Hepatic stellate cell (primary cell): ENCODE measurements at regions not wholly inside any gene's neighbourhood (a gene's known extent, or its start where the extent isn't known, plus 50 kb on each side); places are given as distances from the start of the nearest gene placed in this dataset.

Experiments used
- DNase-seq: peaks from one replicate; pipeline ENCODE4 v3.0.0; 2011; ENCODE audit warnings: low spot score

DNA sequence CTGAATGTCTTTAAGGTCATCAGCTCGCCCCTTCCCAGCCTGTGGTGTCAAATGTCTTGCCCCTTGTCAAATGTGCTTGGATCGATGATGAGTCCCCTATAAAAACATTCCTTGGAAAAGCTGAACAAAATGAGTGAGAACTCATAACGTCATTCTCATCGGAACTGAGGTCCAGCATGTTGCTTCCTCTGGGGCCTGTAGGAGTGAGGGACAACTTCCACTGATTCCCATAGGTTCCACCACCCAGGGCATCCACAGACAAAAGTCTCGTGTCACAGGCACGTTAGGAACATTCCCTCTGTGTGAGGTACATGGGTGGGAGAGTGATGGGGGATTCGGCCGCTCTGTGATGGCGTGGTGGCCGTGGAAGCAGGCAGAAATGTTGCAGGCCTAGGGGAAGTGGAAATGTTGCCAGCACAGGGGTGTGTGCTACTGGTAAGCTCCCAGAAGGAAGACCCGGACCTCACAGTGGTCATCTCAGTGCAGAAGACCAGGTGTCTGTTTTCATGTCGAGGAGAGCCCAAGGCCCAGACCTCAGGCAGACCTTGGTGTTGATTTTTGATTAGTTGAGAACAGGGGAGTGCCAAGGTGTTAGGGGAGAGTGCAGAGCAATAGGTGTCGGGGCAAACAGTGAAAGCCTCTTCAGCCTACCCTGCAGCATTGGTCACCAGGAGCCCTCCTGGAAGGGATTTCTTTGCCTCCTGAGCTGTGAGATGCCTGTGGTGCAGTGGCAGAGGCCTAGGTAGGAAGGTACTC, 96.8 kb downstream of the SNRPN start:
- DNase-seq, result no peak

DNA sequence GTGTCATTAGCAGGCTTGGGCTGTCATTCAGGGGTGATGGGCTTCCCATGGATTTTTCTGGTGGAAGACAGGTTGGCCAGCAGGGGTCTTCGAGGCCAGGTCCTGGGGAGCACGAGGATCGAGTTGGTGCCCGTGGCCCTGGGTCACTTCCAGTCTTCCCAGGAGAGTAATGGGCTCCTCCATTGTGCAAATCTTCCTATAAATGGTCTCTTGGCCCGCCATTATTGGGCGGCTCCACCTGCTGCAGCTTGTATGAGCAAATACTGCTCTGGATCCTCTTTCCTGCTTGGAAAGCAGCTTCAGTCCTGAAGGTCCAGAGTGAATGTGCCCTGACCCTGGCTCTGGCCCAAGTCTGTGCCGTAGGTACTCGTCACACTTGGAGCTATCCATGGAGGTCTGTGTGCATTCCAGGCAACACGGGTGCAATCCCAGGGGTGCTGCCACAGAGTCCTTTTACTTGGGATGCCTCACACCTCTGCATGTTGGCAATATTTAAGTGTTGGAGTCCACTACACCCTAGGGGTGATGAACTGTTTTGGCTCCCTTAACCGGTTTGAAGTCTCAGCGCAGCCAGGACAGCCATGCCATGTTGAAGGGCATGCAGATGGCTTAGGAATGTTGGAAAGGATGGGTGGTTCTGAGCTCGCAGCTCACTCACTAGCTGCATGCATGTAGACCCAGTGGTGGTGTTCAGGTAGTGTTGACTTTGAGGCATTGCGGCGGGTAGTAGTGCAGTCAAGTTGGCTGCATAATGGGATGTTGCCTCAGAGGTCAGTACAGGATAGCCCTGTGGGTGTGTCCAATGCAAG, 97.6 kb downstream of the SNRPN start:
- DNase-seq, result no peak

DNA sequence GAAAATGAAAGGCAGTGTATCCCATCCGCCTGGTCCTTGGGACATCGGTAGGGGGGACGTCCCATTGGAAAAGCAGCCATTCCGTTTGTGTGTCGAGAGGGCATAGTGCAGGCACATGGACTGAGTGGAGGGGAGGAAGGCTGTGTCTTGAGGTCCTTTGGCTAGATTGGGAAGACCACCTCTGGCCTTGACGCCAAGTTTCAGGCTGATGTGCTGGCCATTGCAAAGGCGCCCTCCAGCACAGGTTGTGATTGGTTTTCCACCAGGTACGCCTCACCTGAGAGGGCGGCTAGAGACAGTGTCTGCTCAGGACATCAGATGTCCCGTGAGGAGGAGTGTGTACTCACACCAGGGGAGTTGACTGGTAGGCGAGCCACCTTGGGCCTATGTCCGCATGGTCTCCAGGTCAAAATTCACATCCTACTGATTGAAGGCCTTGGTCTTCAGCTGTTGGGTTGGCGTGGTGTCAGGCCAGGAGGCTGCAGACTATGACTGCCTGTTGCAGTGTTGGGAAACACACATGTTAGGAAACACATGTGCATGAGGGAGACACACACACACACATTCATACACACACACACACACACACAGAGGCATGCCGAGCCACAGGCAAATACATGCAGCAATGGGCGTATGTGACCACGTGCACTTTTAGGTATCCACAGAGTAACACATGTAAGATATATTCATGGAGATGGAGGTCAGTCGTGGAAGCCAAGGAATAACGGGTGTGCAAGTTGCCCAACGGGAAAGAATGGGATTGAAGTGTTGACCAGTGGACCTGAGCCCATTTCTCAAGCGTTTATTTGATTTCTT, 98.4 kb downstream of the SNRPN start:
- peak; percentile 0 for DNase-seq

DNA sequence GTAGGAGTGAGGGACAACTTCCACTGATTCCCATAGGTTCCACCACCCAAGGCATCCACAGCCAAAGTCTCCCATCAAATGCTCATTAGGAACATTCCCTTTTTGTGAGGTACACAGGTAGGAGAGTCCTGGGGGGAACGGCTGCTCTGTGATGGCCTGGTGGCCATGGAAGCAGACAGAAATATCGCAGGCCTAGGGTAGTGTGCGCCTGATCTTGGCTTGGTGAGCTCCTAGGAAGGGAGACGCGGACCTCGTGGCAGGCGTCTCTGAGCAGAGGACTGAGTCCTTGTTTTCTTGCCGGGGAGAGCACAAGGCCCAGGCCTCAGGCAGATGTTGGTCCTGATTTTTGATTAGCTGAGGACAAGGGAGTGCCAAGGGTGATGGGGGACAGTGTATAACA, 99.5 kb downstream of the SNRPN start:
- DNase-seq, result no peak

DNA sequence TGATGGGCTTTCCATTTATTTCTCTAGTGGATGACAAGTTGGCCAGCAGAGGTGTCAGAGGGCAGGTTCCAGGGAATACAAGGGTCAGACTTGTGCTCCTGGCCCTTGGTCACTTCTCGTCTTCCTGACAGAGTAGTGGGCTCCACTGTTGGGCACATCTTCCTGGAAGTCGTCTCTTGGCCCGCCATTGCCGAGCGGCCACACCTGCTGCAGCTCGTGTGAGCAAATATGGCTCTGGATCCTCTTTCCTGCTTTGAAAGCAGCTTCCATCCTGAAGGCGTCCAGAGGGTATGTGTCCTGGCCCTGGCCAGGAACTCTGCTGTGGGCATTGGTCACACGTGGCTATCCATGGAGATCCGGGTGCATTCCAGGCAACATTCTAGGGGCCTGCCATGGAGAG, 100.2 kb downstream of the SNRPN start:
- DNase-seq, result no peak

DNA sequence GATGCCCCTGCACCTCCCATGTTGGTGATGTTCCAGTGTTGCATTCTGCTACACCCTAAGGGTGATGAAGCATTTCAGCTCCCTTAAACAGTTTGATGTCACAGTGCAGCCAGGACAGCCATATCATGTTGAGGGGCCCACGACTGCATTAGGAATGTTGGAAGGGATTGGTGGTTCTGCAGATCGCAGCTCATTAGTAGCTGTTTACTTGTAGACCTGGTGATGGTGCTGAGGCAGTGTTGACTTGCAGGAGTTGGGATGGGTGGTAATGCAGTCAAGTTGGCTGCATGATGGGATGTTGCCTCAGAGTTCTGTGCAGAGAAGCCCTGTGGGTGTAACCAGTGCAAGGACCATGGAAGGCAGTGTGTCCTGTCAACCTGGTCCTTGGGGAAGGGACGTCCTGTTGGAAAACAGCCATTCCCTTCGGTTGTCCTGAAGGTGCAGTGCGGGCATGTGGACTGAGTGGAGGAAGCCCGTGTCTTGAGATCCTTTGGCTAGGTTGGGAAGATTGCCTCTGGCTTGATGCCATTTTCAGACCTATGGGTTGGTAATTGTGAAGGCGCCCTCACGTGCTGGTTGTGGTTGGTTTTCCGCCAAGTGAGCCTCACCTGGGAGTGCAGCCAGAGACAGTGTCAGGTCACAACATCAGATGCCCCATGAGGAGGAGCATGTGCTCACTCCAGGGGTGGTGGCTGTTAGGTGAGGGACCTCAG, 100.7 kb downstream of the SNRPN start:
- no peak for DNase-seq

DNA sequence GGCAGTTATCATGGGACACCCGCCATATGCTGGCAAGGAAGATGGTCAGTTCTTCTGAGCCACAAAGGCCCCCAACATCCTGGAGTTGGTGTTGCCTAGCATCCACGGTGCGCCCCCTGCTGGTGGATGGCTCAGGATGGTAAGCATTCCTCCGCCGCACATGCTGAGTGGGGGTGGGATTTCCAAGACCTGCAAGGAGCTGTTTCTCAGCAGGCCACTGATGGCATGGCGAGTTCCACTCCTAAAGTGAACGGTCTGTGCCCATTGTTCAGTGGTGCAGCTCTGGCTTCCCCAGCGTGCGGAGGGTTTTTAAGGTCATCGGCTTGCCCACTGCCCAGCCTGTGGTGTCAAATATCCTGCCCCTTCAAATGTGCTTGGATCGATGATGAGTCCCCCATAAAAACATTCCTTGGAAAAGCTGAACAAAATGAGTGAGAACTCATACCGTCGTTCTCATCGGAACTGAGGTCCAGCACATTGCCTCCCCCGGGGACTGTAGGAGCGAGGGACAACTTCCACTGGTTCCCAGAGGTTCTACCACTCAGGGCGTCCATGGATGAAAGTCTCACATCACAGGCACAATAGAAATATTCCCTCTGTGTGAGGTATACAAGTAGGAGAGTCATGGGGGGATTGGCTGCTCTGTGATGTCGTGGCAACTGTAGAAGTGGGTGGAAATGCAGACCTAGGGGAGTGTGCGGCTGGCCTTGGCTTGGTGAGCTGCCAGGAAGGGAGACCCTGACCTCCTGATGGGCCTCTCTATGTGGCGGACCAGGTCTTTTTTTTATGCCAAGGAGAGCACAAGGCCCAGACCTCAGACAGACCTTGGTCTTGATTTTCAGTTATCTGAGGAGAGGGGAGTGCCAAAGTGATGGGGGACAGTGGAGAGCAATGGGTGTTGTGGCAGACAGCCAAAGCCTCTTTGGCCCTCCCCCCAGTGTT, 102.0 kb downstream of the SNRPN start:
- no peak for DNase-seq

DNA sequence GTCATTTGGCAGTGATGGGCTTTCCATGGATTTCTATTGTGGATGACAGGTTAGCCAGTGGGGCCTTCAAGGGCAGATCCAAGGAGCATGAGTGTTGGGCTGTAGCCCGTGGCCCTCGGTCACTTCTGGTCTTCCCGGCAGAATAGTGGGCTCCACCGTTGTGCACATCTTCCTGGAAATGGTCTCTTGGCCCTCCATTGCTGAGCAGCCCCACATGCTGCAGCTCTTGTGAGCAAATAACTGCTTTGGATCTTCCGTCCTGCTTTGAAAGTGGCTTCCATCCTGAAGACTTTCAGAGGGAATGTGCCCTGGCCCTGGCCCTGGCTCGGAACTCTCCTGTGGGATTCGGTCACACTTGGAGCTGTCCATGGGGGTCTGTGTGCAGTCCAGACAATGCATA, 102.8 kb downstream of the SNRPN start:
- DNase-seq, result no peak

DNA sequence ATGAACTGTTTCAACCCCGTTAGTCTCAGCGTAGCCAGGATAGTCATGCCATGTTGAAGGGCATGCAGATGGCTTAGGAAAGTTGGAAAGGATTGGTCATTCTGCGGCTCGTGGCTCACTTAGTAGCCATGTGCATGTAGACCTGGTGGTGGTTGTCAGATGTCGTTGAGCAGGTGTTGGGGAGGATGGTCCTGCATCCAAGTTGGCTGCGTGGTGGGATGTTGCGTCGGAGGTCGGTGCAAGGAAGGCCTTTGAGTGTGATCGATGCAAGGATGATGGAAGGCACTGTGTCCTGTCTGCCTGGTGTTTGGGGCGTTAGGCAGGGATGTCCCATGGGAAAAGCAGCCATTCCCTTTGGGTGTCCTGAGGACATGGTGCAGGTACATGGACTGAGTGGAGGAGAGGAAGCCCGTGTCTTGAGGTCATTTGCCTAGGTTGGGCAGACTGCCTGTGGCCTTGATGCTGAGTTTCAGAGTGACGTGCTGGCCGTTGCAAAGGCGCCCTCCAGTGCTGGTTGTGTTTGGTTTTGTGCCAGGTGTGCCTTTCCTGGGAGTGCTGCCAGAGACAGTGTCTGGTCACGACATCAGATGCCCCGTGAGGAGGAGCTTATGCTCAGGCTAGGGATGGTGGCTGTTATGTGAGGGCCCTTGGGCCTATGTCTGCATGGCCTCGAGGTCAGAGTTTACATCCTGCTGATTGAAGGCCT, 103.4 kb downstream of the SNRPN start:
- no peak for DNase-seq

DNA sequence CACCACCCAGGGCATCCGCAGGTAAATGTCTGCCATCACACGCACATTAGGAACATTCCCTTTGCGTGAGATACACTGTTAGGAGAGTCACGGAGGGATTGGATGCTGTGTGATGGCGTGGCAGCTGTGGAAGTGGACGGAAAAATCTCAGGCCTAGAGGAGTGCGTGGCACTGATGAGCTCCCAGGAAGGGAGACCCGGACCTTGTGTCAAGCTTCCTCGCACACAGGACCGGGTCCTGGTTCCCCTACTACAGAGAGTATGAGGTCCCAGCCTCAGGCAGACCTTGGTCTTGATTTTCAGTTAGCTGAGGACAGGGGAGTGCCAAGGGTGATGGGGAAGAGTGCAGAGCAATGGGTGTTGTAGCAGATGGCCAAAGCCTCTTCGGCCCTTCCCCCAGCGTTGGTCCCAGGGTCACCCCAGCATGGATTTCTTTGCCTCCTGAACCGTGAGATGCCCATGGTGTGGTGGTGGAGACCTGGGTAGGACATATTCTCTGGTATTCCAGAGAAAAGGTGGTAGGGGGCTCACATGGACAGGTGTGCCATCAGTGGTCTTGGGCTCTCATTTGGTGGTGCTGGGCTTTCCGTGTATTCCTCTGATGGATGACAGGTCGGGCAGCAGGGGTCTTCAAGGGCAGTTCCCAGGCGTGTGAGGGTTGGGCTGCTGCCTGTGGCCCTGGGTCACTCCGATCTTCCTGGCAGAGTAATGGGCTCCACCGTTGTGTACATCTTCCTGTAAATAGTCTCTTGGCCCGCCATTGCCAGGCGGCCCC, 105.1 kb downstream of the SNRPN start:
- no peak for DNase-seq

DNA sequence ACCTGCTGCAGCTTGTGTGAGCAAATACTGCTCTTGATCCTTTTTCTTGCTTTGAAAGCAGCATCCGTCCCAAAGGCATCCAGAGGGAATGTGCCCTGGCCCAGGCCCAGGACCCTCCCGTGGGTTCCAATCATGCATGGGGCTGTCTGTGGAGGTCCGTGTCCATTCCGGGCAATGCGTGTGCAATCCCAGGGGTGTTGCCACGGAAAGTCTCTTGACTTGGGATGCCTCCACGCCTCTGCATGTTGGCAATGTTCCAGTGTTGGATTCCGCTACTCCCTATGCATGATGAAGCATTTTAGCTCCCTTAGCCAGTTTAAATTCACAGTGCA, 105.7 kb downstream of the SNRPN start:
- no peak for DNase-seq

DNA sequence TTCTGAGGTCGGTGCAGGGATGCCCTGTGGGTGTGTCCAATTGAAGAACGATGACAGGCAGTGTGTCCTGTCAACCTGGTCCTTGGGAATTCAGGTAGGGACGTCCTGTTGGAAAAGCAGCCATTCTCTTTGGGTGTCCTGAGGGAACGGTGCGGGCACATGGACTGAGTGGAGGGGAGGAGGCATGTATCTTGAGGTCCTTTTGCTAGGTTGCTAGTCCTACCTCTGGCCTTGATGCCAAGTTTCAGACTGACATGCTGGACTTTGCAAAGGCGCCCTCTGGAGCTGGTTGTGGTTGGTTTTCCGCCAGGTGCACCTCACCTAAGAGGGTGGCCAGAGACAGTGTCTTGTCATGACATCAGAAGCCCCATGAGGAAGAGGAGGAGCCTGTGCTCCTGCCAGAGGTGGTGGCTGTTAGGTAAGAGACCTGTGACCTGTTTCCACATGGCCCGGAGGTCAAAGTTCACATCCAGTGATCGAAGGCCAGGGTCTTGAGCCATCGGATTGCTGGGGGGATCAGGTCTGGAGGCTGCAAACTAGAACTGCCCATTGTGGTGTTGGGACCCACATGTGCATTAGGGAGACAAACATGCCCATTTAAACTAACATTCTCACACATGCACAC, 106.3 kb downstream of the SNRPN start:
- no peak for DNase-seq

DNA sequence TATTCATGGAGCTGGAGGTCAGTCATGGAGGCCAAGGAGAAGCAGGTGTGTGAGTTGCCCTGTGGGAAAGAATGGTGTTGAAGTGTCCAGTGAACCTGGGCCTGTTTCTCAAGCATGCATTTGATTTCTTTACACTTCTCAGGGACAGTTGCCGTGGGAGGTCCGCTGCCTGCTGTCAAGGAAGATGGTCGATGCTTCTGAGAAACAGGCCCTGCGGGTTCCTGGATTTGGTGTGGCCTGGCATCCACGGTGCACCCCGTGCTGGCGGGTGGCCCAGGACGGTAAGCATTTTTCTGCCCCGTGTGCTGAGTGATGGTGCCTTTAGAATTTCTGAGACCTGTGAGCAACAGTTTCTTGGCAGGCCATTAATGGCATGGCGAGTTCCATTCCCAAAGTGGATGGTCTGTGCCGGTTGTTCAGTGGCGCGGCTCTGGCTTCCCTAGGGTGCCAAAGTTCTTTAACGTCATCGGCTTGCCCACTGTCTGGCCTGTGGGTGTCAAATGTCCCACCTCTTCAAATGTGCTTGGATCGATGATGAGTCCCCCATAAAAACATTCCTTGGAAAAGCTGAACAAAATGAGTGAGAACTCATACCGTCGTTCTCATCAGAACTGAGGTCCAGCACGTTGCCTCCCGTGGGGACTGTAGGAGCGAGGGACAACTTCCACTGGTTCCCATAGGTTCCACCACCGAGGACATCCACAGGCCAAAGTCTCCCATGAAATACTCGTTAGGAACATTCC, 107.2 kb downstream of the SNRPN start:
- no peak for DNase-seq

DNA sequence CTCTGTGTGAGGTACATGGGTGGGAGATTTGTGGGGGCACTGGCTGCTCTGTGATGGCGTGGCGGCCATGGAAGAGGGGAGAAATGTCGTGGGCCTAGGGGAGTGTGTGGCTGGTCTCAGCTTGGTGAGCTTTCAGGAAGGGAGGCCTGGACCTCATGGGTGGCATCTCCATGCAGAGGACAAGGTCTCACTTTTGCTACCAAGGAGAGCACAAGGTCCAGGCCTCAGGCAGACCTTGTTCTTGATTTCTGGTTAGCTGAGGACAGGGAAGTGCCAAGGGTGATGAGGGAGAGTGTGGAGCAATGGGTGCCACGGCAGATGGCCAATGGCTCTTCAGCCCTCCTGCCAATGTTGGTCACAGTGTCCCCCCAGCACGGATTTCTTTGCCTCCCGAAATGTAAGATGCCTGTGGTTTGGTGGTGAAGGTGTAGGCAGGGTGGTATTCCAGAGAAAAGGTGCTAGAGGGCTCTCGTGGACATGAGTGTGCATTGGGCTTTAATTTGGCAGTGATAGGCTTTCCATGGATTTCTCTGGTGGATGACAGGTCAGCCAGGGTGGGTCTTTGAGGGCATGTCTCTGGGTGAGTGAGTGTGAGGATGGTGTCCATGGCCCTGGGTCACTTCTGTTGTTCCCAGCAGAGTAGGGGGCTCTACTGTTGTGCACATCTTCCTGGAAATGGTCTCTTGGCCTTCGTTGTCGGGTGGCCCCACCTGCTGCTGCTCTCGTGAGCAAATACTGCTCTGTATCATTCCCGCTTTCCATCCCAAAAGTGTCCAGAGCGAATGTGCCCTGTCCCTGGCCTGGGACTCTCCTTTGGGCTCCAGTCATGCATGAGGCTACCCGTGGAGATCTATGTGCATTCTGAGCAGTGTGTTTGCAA, 108.0 kb downstream of the SNRPN start:
- DNase-seq, result no peak

DNA sequence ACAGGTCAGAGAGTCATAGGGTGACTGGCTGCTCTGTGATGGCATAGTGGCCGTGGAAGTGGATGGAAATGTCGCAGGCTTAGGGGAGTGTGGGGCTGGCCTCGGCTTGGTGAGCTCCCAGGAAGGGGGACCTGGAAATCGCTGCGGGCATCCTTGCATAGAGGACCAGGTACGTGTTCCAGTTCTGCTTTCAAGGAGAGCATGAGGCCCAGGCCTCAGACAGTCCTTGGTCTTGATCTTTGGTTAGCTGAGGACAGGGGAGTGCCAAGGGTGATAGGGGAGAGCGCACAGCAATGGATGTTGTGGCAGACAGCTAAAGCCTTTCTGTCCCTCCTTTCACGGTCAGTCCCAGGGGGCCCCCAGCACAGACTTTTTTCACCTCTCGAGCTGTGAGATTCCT, 110.5 kb downstream of the SNRPN start:
- no peak for DNase-seq

DNA sequence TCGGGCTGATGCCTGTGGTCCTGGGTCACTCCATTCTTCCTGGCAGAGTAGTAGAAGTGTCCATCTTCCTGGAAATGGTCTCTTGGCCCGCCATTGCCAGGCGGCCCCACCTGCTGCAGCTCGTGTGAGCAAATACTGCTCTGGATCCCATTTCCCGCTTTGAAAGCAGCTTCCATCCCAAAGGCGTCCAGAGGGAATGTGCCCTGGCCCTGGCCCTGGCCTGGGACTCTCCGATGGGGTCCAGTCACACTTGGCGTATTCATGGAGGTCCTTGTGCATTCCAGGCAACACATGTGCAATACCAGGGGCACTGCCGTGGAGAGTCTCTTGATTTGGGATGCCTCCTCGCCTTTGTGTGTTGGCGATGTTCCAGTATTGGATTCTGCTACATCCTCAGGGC, 111.1 kb downstream of the SNRPN start:
- no peak for DNase-seq

DNA sequence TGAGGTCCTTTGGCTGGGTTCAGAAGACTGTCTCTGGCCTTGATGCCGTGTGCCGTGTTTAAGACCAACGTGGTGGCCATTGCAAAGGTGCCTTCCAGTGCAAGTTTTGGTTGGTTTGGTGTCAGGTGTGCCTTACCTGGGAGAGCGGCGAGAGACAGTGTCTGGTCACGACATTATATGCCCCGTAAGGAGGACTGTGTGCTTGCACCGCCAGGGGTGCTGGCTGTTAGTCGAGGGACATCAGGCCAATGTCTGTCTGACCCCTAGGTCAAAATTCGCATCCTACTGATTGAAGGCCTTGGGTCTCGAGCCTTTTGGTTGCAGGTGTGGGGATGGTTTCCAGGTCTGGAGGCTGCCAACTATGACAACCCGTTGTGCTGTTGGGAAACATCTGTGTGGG, 111.9 kb downstream of the SNRPN start:
- no peak for DNase-seq
